IPS-NIHi7 (cell line): ENCODE measurements at regions not wholly inside any gene's neighbourhood (a gene's known extent, or its start where the extent isn't known, plus 50 kb on each side); places are given as distances from the start of the nearest gene placed in this dataset.
"Not testable (repeated sequence)": the region's sequence is repeated elsewhere in the genome, so short reads cannot be mapped to it uniquely, and the experiment has no call there.

Experiments
- DNase-seq: peaks from one replicate; pipeline ENCODE4 v3.0.0; 2012; ENCODE audit warnings: mixed read lengths; ENCODE audit errors: extremely low spot score

- DNase-seq, result no peak
Observed at GRCh38 chr6:10128721-10129120, 286.2 kb downstream of the TFAP2A start.

GRCh38 chr6:10122164-10122563, 292.7 kb downstream of the TFAP2A start:
- no peak for DNase-seq

GRCh38 chr6:10112871-10113549, 301.9 kb downstream of the TFAP2A start:
- DNase-seq, result peak; percentile 66

GRCh38 chr6:10111975-10112374, 302.9 kb downstream of the TFAP2A start:
- DNase-seq, result no peak

- DNase-seq, result no peak
Observed at GRCh38 chr6:10101551-10102252, 313.2 kb downstream of the TFAP2A start.

GRCh38 chr6:10099529-10100140, 315.2 kb downstream of the TFAP2A start:
- DNase-seq, result no peak

GRCh38 chr6:10098756-10099528, 315.9 kb downstream of the TFAP2A start:
- peak; percentile 24 for DNase-seq

GRCh38 chr6:10093282-10093681, 321.6 kb downstream of the TFAP2A start:
- no peak for DNase-seq

- peak; percentile 20 for DNase-seq
Observed at GRCh38 chr6:10084111-10084986, 330.5 kb downstream of the TFAP2A start.

- DNase-seq, result no peak
Observed at GRCh38 chr6:10082385-10082784, 332.5 kb downstream of the TFAP2A start.

GRCh38 chr6:10081957-10082356, 332.9 kb downstream of the TFAP2A start:
- DNase-seq, result no peak

- no peak for DNase-seq
Observed at GRCh38 chr6:10081075-10081474, 333.8 kb downstream of the TFAP2A start.

GRCh38 chr6:10080561-10080960, 334.3 kb downstream of the TFAP2A start:
- no peak for DNase-seq

- DNase-seq, result no peak
Observed at GRCh38 chr6:10078581-10078980, 336.3 kb downstream of the TFAP2A start.

GRCh38 chr6:10074726-10075125, 340.1 kb downstream of the TFAP2A start:
- DNase-seq, result not testable (repeated sequence)

- DNase-seq, result no peak
Observed at GRCh38 chr6:10073341-10073740, 341.5 kb downstream of the TFAP2A start.

- no peak for DNase-seq
Observed at GRCh38 chr6:10071631-10072220, 343.1 kb downstream of the TFAP2A start.

GRCh38 chr6:10060004-10060403, 354.9 kb downstream of the TFAP2A start:
- no peak for DNase-seq

GRCh38 chr6:10054672-10055071, 360.2 kb downstream of the TFAP2A start:
- no peak for DNase-seq

- DNase-seq, result no peak
Observed at GRCh38 chr6:10051283-10051682, 363.6 kb downstream of the TFAP2A start.
